DOHH2 (cell line): ENCODE measurements at regions not wholly inside any gene's neighbourhood (a gene's known extent, or its start where the extent isn't known, plus 50 kb on each side); places are given as distances from the start of the nearest gene placed in this dataset.

Source experiments
- CTCF ChIP-seq: fragments of 200-600 bp; sonication (generic); IDR thresholded peaks from one replicate; pipeline ENCODE4 v1.5.1; 2014; ENCODE audit warnings: antibody characterized with exemption, mild to moderate bottlenecking, low read depth, low read length; ENCODE audit not compliant: poor library complexity, severe bottlenecking
- EZH2phosphoT487 ChIP-seq: fragments of 200-600 bp; sonication (generic); IDR thresholded peaks from 2 replicates; pipeline ENCODE4 v1.6.1; 2017; ENCODE audit warnings: borderline replicate concordance, mild to moderate bottlenecking, antibody characterized with exemption, low read length, moderate library complexity, mixed read lengths

- no peak for TF ChIP-seq CTCF
- no peak for TF ChIP-seq EZH2phosphoT487
Measured at GRCh38 chr2:116716444-116716843, 1098.0 kb upstream of the DDX18 start.
